Activated T-cell treated with anti-CD3 and anti-CD28 coated beads, Interleukin-2, amount 50 U/mL, for 4 hours (primary cell): ENCODE measurements at regions not wholly inside any gene's neighbourhood (a gene's known extent, or its start where the extent isn't known, plus 50 kb on each side); places are given as distances from the start of the nearest gene placed in this dataset.

Experiments
- ATAC-seq, 2 donors: fragments of 200-7000 bp; cut with Tn5 transposase; one replicate each; pipeline ENCODE4 v1.10.0; 2021
- DNase-seq: peaks from one replicate; pipeline ENCODE4 v3.0.0-alpha.2; 2020
- H3K27me3 Mint-ChIP-seq: one replicate; pipeline ENCODE4 v1.8.0; 2021; ENCODE audit warnings: low read depth, mixed read lengths
- H3K36me3 Mint-ChIP-seq: one replicate; pipeline ENCODE4 v1.8.0; 2022; ENCODE audit warnings: mixed read lengths; ENCODE audit not compliant: insufficient read depth
- H3K4me1 Mint-ChIP-seq: one replicate; pipeline ENCODE4 v1.8.0; 2021; ENCODE audit warnings: low read depth, mixed read lengths
- H3K4me3 Mint-ChIP-seq: one replicate; pipeline ENCODE4 v1.8.0; 2021; ENCODE audit warnings: mild to moderate bottlenecking, moderate library complexity, mixed read lengths
- H3K9me3 Mint-ChIP-seq: one replicate; pipeline ENCODE4 v1.8.0; 2021; ENCODE audit warnings: mixed read lengths

DNA sequence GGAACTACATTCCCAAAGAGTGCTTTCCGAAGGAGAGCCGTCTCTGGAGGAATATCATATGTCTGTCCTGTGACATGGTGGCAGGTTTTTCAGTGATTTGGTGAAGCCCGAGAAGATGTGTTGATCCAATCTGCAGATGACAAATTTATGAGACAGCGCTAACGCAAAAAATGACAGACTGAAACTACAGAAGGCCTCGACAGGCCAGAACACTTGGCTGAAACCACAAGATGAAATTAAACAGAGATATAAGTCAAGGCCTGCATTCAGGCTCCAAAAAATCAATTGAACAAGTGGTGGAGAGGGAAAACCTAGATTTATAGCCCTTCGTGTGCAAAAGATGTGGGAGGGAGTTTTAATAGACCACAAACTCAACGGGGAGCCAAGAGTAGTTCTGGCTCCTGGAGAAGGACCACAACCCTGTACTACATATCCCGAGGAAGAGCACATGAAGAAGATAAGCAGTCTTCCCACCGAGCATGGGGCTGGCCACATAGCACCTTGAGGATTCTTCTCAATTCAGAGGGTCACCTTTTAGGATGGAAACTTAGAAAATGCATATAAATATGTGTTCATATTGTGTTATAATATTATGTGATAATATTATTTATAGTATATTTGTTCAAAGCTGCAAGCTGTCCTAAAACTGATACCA, 231.3 kb upstream of the PDE10A start:
- Mint-ChIP-seq H3K4me3 (no peak overlapping the region), H3K27me3 (peaks cover 26% of the 10 kb centered on the region), H3K4me1 (no peaks in the 10 kb centered on the region), H3K36me3 (no peaks in the 10 kb centered on the region), H3K9me3 (no peaks in the 10 kb centered on the region)
- ATAC-seq (no peak), DNase-seq (no peak)

DNA sequence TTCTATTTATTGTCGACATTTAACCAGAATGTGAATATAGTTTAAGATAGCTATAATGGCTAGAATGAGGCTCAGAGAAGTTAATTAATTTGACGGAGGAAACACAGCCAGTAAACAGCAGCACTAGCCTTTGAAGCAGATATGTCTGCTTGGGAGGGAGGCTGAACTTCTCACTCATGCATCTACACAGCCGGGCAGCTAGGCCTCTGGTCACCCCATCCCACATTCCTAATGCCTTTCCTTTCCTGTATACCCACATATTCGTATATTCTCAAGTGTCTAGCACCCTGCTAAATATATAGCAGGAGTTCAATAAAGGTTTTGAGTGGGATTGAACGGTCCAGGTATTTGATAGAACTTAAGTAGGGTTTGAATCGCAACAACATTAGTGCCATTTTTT, 230.4 kb upstream of the PDE10A start:
- DNase-seq: no peak
- Mint-ChIP-seq H3K4me3 (no peak overlapping the region), H3K9me3 (no peaks in the 10 kb centered on the region), H3K27me3 (peaks cover 19% of the 10 kb centered on the region), H3K36me3 (no peaks in the 10 kb centered on the region), H3K4me1 (no peaks in the 10 kb centered on the region)
- ATAC-seq: no peak

DNA sequence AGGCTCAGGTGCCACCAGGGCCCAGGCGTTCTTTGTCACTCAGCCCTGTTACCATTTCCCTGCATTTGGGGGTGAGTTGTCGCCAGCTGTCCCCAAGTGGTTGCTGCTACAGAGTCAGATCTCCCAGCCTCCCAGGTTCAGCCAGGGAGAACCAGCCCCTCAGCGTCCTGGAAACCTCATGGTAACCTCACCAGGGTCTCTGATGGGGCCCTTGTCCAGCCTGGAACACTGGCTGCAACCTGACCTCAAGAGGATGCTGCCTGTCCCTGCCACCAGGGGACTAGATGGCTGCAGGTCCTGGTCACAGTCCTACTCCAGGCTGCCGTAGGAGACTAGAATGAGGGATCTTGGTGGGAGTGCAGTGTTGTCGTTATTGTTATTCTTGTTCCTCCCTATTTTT, 228.3 kb upstream of the PDE10A start:
- Mint-ChIP-seq H3K9me3 (peaks cover 4% of the 10 kb centered on the region), H3K4me1 (no peaks in the 10 kb centered on the region), H3K4me3 (no peak overlapping the region), H3K27me3 (peaks cover 19% of the 10 kb centered on the region), H3K36me3 (no peaks in the 10 kb centered on the region)
- ATAC-seq (no peak), DNase-seq (no peak)

GRCh38 chr6:165890404-165890735, 227.3 kb upstream of the PDE10A start:
- ATAC-seq: no peak
- Mint-ChIP-seq H3K4me1 (no peaks in the 10 kb centered on the region), H3K27me3 (peaks cover 17% of the 10 kb centered on the region)

DNA sequence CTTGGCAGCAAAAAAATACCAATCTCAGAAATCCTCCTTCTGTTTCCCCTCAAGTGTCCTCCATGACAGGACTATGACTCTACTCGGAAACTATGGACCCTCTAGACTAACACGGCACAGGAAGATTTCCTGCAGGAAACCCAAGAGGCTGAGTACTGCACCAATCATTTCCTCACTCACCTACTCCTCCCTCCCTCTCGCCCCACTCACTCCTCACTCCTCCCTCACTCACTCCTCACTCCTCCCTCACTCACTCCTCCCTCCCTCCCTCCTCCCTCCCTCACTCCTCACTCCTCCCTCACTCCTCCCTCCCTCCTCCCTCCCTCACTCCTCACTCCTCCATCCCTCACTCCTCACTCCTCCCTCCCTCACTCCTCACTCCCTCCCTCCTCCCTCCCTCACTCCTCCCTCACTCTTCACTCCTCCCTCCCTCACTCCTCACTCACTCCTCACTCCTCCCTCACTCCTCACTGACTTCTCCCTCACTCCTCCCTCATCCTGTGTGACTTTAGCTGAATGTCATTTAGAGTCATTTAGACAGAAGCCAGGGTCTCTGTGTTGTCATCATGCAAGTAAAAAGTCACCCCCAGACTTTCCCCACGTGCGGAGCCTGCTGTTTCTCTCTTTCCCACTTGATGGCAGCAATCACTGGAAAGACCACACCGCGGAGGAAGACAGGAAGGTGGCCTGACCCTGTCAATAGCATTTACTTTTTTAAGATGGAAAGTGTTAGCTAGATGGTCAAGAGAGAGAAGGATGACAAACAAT, 226.8 kb upstream of the PDE10A start:
- H3K9me3 Mint-ChIP-seq: peaks cover 4% of the 10 kb centered on the region
- no peaks in the 10 kb centered on the region for H3K36me3 Mint-ChIP-seq
- ATAC-seq (no peak), DNase-seq (no peak)
- peaks cover 3% of the 10 kb centered on the region for H3K4me1 Mint-ChIP-seq
- H3K27me3 Mint-ChIP-seq: peaks cover 14% of the 10 kb centered on the region
- H3K4me3 Mint-ChIP-seq: no peak overlapping the region

More at GRCh38 chr6:165890404-165890735, 227.3 kb upstream of the PDE10A start:
- peaks cover 4% of the 10 kb centered on the region for H3K9me3 Mint-ChIP-seq
- no peaks in the 10 kb centered on the region for H3K36me3 Mint-ChIP-seq
- no peak for DNase-seq
- no peak overlapping the region for H3K4me3 Mint-ChIP-seq

- Mint-ChIP-seq H3K4me1 (peaks cover 7% of the 10 kb centered on the region), H3K27me3 (peaks cover 10% of the 10 kb centered on the region), H3K4me3 (no peak overlapping the region), H3K9me3 (peaks cover 4% of the 10 kb centered on the region), H3K36me3 (no peaks in the 10 kb centered on the region)
- ATAC-seq (no peak), DNase-seq (no peak)
Measured at GRCh38 chr6:165886169-165886568, 223.1 kb upstream of the PDE10A start.

- Mint-ChIP-seq H3K4me1 (peaks cover 7% of the 10 kb centered on the region), H3K4me3 (no peak overlapping the region), H3K36me3 (no peaks in the 10 kb centered on the region), H3K9me3 (peaks cover 7% of the 10 kb centered on the region), H3K27me3 (peaks cover 12% of the 10 kb centered on the region)
- ATAC-seq (peak; percentile 87 to 93), DNase-seq (peak; percentile 41)
Measured at GRCh38 chr6:165884813-165885765, 222.0 kb upstream of the PDE10A start.

GRCh38 chr6:165883851-165884640, 221.0 kb upstream of the PDE10A start:
- Mint-ChIP-seq H3K27me3 (peaks cover 18% of the 10 kb centered on the region), H3K36me3 (no peaks in the 10 kb centered on the region), H3K9me3 (peaks cover 7% of the 10 kb centered on the region), H3K4me1 (peaks cover 7% of the 10 kb centered on the region), H3K4me3 (no peak overlapping the region)
- ATAC-seq (no peak), DNase-seq (no peak)

DNA sequence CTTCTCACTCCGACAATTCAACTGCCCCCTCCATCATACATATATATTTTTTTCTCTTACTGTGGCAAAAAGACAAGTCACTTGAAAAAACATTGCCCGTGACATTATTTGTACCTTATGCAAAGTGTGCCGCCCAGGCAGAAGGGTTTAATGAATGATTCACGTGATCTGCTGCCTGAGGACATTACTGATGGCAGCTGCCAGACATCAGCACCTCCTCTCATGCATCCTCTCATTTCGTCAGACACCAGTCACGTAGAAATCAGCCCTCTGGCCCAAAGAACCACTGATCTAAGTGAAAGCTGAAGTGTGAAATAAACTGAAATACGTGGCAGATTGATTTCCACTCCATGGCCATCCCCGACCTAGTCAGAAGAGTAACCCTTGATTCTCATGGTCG, 218.8 kb upstream of the PDE10A start:
- no peak for ATAC-seq
- H3K36me3 Mint-ChIP-seq: no peaks in the 10 kb centered on the region
- no peak for DNase-seq
- H3K9me3 Mint-ChIP-seq: peaks cover 6% of the 10 kb centered on the region
- H3K4me1 Mint-ChIP-seq: peaks cover 7% of the 10 kb centered on the region
- H3K4me3 Mint-ChIP-seq: no peak overlapping the region
- peaks cover 27% of the 10 kb centered on the region for H3K27me3 Mint-ChIP-seq

DNA sequence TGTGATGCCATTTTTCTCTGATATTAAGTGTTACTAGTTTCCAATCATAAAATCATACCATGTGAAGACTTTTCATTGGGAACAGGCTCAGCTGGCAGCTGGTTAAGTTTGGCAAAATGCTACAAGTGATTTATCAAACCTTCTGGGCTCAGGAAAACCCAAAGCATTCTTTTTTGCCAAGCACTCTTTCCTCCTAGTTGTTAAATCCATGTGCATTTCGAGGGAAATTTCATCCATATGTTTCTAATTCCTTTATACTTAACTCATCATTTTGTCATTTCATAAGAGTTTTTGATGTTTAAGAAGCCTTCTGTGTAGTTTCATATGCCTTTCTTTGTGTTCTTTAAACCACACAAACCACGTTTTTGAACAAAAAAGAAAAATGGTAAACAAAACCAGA, 217.6 kb upstream of the PDE10A start:
- no peak overlapping the region for H3K4me3 Mint-ChIP-seq
- ATAC-seq (no peak), DNase-seq (no peak)
- H3K9me3 Mint-ChIP-seq: peaks cover 3% of the 10 kb centered on the region
- peaks cover 7% of the 10 kb centered on the region for H3K4me1 Mint-ChIP-seq
- H3K27me3 Mint-ChIP-seq: peaks cover 31% of the 10 kb centered on the region
- no peaks in the 10 kb centered on the region for H3K36me3 Mint-ChIP-seq

DNA sequence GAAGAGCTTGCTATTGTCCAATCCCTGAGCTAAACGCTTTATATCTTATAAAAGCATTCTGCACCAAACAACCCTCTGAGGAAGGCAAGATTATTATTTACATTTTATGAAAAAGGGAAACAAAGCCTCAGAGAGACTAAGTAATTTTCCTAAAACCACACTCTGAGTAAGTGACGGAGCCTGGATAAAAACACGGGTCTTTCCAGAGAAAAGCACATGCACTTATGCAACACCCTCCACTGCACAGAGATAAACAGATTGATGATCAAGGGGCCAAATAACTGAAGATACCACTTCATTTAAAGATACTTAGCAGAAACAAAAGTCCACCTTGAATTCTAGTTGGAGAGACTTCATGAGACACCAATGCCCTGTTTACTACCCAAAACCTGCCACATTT, 214.7 kb upstream of the PDE10A start:
- no peaks in the 10 kb centered on the region for H3K4me1 Mint-ChIP-seq
- peaks cover 40% of the 10 kb centered on the region for H3K27me3 Mint-ChIP-seq
- DNase-seq (no peak), ATAC-seq (no peak)
- H3K36me3 Mint-ChIP-seq: no peaks in the 10 kb centered on the region
- peaks cover 3% of the 10 kb centered on the region for H3K9me3 Mint-ChIP-seq
- no peak overlapping the region for H3K4me3 Mint-ChIP-seq

- DNase-seq (no peak), ATAC-seq (no peak)
- Mint-ChIP-seq H3K4me1 (no peaks in the 10 kb centered on the region), H3K9me3 (peaks cover 3% of the 10 kb centered on the region), H3K36me3 (no peaks in the 10 kb centered on the region), H3K27me3 (peaks cover 38% of the 10 kb centered on the region), H3K4me3 (no peak overlapping the region)
Measured at GRCh38 chr6:165877192-165877591, 214.2 kb upstream of the PDE10A start.

GRCh38 chr6:165876588-165876987, 213.5 kb upstream of the PDE10A start:
- ATAC-seq: no peak
- Mint-ChIP-seq H3K4me1 (no peaks in the 10 kb centered on the region), H3K4me3 (no peak overlapping the region), H3K27me3 (peaks cover 34% of the 10 kb centered on the region), H3K36me3 (no peaks in the 10 kb centered on the region), H3K9me3 (peaks cover 3% of the 10 kb centered on the region)
- no peak for DNase-seq

DNA sequence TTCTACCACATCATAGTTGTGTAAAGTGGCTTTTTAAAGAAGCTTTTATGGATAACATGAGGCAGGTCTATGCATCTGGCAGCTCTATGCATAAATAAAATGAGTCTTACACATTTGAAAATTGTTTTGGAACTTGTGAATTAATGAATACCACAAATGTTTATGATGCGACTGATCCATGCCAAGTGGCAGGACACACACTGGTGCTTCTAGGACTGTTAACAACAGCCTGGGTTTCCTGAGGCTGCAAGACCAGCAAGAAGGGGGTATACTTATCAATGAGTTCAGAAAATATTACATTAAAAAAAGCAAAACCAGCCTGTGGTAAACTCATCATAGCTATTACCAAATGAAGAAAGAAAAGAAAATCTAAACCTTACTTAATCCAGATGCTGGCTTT, 212.9 kb upstream of the PDE10A start:
- no peaks in the 10 kb centered on the region for H3K36me3 Mint-ChIP-seq
- no peak for ATAC-seq
- H3K27me3 Mint-ChIP-seq: peaks cover 35% of the 10 kb centered on the region
- no peak overlapping the region for H3K4me3 Mint-ChIP-seq
- DNase-seq: no peak
- H3K4me1 Mint-ChIP-seq: no peaks in the 10 kb centered on the region
- peaks cover 3% of the 10 kb centered on the region for H3K9me3 Mint-ChIP-seq
